HG02943 (cell line): ENCODE measurements at regions not wholly inside any gene's neighbourhood (a gene's known extent, or its start where the extent isn't known, plus 50 kb on each side); places are given as distances from the start of the nearest gene placed in this dataset.

Experiments
- ATAC-seq: cut with Tn5 transposase; IDR thresholded peaks from one replicate; pipeline ENCODE4 v1.9.1; 2021; ENCODE audit warnings: mild to moderate bottlenecking, low read depth, moderate library complexity; ENCODE audit not compliant: unreplicated experiment

DNA sequence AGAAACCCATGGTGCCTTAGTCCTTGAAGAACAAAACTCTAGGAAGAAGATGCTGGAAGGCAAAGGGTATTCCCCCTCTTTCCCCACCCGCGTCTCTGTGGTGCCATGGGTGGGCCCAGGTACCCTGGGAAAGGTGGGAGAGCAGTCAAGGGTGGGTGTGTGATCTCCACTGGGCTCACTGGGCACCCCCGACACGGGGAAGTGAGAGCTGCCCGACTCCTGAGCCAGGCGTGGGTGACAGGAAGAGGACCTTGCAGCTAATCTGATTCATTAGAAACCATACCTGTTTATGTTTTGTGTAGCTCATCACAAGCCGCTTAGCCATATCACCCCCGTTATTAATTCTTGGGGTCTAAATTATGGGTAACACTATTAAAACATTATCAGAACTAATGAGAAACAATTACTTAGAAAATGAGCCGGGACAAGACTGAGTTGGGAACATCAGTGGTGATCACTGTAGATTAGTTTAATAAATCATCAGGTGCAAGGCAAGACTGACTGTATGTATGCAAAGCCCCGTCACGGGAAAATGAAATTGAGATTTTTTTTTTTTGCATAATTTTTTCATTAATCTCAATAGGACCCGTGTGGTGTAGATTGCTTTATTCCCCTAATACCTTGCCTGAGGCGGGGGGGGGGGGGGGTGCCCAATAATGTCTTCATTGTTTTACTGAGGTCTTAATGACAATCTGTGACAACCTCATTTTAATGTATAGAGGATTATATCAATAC lies 77.3 kb downstream of the ZIC5 start:
- ATAC-seq: no peak

- no peak for ATAC-seq
Measured at GRCh38 chr13:99893567-99893966, 78.0 kb downstream of the ZIC5 start.

- no peak for ATAC-seq
Measured at GRCh38 chr13:99892866-99893504, 78.6 kb downstream of the ZIC5 start.

GRCh38 chr13:99892196-99892613 lies 79.4 kb downstream of the ZIC5 start:
- no peak for ATAC-seq

DNA sequence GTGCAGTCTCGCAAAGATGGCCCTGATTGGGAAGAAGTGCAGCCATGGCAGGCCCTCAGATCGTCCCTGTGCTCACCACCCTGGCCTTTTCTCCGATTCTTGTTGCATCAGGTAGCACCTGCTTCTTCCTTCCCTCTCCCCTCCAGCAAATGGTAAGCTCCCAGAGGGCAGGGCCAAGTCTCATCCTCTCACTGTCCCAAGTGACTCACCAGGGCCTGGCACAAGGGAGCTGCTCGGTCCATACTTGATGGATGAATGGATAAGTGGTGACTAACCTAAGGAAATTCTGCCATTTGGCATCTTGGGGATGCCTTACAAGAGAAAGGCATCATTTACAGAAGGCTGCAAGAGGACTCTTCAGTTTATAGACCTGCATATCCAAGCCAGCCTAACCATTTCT lies 84.9 kb downstream of the ZIC5 start:
- no peak for ATAC-seq

- no peak for ATAC-seq
Measured at GRCh38 chr13:99884913-99885312, 86.7 kb downstream of the ZIC5 start.

DNA sequence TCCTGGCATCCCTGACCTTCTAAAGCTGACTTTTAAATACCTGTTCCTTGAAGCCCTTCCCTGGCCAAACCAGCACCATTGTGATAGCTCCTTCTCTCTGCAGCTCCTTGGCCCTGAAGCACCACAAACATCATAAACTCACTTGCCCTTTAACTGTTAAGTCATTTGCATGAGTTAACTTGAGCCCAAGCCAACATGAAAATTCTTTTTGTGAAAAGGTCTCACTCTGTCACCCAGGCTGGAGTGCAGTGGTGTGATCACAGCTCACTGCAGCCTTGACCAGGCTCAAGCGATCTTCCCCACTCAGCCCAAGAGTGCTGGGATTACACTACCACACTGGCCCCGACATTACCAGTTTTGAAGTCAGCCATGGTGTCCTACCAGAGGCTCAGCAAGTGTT lies 87.8 kb downstream of the ZIC5 start:
- ATAC-seq: no peak

GRCh38 chr13:99878921-99879610 lies 92.5 kb downstream of the ZIC5 start:
- ATAC-seq: no peak

DNA sequence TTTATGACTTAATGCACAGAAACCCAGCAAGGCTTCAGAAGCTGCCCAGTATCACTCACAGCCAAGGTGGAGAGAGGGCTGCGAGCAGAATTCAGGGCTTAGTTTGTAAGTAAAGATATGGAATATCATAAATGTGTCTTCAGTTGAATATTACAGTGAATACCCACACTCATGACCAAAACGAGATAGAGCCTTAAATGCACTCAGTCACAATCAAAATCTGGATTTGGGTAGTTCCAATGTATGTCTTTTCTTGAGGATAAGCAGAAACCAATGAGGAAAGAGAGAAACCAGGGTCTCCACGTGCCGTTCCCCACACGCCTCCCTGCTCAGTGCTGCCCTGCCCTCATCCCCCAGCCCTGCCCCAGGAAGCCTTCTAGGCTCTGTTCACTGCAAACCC lies 94.9 kb downstream of the ZIC5 start:
- no peak for ATAC-seq

- no peak for ATAC-seq
Measured at GRCh38 chr13:99875391-99875790, 96.2 kb downstream of the ZIC5 start.

DNA sequence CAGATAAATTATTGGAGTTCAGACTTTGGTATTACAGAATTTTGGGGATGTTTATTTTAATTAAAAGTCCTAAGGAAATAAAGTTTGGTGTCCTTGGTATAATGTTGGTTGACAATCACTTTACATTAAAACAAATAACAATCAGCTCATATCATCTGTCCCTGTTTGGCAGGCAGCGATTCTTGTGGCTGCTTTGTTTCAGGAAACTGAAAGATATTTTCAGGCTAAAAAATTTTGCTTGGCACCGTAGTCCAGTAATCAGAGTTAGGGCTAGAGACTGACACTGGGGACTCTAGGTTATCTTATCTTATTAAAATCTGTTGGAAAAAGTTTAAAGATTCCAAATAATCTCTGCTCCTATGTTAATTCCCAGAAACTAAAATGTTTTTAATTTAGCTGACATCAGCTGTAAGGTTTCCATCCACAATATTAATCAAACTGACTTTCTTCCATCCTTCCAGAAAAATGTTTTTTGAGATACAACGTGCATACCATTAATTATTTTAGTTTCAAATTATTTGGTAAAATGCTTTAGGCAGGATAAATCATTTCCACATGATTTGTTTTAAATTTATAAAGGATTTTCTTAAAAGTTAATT lies 97.6 kb downstream of the ZIC5 start:
- no peak for ATAC-seq

DNA sequence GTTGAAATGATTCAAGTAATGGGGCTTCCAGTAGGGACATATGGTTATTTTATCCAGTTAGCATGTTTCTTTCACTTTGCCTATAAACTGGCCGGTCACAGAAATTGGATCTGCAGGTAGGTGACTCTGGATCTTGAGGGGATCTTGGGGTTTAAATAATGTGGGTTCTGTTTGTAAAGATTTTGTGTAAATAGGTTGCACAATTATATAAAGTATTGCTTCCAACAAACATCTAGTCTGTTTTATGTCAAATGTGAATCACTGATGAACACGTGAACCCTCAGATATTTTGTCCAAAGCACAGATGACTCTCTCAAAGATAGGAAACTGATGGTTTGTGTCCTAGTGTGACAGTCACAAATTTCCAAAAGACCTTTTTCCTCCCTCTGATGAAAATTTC lies 98.4 kb downstream of the ZIC5 start:
- ATAC-seq: no peak

DNA sequence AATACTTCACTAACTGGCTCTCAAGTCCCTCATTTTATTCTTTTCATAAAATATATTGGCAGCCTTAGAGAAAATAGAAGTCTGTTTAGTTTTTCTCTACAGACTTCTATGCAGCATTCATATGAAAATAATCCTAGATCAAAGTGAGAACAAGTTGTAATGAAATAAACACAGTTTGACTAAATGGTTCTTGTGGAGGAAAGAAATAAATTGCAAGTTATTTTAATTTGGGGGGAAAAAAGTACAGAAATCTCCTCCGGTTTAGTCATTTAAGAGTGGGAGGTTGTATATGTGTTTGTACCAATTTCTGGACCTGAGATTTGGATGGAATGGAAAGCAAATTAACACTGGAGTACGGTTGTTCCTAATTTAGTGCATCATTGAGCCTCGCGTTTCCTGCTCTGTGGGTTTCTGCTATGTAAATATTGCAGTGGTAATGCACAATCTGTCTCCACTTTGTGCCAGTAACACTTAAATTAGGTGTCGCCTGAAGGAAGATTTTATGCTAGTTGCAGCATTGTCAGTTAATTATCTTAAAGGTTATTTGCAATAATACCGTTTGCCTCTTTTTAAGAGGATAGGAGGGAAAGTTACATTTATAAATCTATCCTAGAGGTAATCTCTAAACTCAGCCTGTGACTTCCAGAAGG lies 100.2 kb downstream of the ZIC5 start:
- no peak for ATAC-seq

DNA sequence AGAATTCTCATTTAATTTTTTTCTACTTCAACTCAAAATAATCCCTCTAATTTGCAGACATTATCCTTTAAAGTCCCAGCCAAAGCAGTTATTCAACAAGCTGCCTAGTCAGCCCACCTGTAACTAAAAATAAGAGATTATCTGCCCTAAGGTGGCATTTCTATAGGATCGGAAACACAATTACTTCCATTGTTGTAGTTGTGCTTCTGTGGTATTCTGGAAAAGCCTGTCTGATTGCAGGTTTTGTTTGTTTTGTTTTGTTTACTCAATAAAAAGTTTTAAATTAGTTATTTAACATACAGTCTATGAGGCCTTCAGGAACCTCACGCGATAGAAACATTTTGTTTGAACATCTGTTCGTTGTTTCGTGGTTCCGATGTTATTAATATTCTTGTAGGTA lies 101.0 kb downstream of the ZIC5 start:
- ATAC-seq: no peak

DNA sequence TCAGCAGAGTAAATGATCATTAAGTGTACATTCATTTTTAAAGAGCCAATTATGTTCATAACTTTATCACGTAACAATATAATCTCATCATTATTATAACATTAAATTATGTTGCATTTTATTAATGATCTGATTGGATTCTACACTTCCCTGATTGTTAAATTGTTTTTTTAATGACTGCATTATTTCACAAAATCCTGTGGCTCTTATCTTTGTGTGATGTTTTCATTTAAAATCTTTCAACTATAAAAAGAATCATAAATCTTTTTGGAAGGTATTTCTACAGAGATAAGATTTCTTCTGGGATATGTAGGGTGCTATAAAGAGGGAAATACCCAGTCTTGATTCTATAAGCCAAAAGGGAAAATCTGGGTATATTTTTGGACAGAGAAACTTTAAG lies 101.7 kb downstream of the ZIC5 start:
- no peak for ATAC-seq

GRCh38 chr13:99868767-99869166 lies 102.8 kb downstream of the ZIC5 start:
- ATAC-seq: no peak

GRCh38 chr13:99867535-99868257 lies 103.9 kb downstream of the ZIC5 start:
- ATAC-seq: no peak

- ATAC-seq: no peak
Measured at GRCh38 chr13:99866781-99867180, 104.8 kb downstream of the ZIC5 start.

DNA sequence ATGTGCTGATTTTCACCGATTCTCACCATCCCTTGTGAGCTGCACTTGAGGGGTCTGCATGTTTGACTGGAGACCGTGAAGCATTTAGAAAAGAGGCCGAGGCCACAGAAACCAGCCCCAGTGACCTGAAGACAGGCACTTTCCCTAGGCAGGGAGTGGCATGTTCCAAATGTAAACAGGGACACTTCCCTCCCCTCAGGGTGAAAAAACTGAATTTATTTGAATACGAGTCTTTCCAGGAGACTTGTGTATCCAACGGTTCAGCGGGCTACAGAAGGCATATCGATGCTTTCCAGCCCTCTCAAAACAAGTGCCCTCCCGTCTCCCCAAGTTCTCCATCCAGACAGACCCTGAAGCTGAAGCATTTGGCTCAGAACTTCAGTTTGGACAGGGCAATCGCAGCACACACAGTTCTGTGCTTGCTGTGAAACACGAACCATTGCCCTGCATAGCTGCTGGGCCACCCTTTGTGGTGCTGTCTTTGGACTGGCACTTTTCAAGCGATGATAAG lies 106.1 kb downstream of the ZIC5 start:
- no peak for ATAC-seq

GRCh38 chr13:99864627-99864990 lies 107.0 kb downstream of the ZIC5 start:
- ATAC-seq: no peak
